HS-27A (cell line): ENCODE measurements at regions not wholly inside any gene's neighbourhood (a gene's known extent, or its start where the extent isn't known, plus 50 kb on each side); places are given as distances from the start of the nearest gene placed in this dataset.

ENCODE experiments used
- DNase-seq: peaks from one replicate; pipeline ENCODE4 v3.0.0-alpha.2; 2012; ENCODE audit warnings: low read depth, missing footprints

DNA sequence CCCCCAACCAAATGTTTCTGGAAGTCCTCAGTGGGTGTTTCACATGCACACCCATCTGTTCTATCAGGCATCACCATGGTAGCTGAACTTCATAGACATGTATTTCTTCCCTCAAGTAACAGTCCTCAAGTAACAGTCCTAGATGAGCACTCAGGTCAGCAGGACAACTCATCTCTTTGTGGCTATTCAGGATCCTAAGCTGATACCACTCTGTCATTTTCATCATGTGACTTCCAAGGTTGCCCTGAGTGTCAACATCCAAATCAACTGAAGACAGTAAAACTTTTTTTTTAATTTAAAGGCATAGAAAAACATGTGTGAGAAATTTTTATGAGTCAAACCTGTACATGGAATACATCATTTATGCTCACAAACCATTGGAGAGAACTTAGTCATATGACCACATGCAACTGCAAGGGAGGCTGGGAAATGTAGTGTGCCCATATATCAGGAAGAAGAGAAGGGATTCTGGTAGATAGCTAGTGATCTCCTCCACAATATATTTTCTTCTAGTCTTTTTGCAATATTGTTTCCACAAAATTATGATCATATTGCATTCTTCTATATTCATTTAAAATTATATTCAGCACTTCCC, 64.2 kb upstream of the FST start:
- no peak for DNase-seq

DNA sequence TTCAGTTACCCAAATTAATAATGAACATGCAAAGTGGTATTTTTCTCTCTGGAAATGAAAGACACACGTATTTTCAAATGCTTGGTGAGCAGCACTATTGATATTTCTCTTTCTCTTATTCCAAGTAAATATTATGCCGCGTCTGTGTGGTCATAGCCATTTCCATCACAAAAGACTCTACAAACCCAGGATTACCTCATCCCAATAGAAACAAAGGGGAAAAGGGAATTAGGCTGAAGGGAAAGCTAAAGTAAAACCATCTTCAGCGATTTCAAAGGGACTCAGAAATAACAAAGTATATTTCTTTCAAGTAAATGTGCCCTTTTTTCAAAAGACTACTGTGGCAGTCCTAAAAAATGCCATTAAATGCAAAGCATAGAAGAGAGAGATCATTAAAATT, 62.0 kb upstream of the FST start:
- DNase-seq = no peak

GRCh38 chr5:53418826-53419658, 61.4 kb upstream of the FST start:
- DNase-seq = no peak

DNA sequence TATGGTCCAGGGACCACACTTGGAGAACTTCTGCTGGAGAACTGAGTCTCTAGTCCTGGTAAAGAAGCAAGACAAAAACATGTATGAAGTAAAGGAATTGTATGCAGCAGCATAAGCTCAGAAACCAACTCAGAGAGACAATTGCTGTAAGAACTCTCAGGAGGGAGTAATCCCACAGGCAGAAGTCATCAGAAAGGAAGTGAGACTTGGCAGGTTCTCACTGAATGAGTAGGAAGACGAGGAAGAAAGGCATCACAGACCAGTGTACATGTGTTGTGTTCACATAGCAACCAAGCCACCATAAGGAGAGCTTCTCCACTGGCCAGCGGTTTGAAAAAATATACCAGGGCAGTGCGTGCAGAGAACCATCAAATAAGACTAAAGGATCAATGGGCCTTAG, 57.9 kb upstream of the FST start:
- DNase-seq = no peak

DNA sequence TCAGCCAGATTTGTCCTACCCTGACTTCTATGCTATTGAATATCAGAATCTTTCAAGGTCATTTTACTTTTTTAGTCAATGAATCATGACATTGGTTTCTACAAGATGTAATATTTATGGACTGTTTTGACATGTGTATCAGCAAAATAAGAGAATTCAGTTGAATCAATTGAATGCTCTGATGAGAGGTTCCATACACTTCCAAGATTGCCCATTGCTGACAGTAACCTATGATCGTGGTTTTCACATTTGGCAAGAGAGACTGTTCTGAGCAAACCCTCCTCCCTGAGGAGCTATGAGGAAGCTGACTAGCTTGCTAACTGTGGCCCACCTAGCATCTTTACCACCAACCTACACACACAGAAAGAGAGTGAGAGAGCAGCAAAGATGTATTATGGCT, 56.7 kb upstream of the FST start:
- no peak for DNase-seq

DNA sequence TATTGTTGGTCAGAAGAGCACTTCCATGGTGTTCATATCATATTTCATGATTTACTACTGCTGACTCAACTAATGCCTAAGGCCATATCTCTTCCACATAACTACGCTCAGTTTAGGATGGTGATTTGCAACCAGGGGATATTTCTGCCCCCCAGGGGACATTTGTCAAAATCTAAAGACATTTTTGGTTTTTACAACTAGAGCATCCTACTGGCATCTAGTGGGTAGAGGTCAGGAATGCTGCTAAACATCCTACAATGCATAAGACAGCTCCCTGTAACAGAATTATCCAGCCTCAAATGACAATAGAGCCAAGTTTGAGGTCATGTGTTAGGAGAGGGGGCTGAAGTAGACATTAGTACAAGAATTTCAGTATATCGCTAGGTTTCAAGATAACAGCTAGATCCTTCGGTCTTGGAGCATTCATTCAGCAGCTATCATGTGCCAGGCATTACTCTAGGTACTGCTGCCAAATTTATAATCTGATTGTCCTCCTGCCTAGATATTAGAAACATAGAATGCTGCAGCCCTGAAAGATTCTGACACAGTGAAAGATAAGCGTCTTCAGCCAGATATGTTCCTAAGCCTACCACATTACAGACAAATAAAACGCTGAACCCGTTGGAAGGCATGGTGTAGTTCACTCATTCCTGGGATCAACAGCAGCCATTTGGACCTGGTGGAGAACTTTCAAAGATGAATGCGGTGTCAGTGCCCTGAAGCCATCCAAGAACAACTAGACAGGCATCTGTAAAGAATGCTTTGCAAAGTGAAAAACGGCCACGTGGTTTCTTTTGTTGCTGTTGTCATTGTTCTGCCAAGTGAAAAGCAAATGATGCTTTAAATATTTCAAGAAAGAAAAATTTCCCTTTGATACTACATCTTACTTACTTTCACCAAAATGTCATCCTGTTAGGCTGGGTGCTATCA, 55.5 kb upstream of the FST start:
- no peak for DNase-seq

DNA sequence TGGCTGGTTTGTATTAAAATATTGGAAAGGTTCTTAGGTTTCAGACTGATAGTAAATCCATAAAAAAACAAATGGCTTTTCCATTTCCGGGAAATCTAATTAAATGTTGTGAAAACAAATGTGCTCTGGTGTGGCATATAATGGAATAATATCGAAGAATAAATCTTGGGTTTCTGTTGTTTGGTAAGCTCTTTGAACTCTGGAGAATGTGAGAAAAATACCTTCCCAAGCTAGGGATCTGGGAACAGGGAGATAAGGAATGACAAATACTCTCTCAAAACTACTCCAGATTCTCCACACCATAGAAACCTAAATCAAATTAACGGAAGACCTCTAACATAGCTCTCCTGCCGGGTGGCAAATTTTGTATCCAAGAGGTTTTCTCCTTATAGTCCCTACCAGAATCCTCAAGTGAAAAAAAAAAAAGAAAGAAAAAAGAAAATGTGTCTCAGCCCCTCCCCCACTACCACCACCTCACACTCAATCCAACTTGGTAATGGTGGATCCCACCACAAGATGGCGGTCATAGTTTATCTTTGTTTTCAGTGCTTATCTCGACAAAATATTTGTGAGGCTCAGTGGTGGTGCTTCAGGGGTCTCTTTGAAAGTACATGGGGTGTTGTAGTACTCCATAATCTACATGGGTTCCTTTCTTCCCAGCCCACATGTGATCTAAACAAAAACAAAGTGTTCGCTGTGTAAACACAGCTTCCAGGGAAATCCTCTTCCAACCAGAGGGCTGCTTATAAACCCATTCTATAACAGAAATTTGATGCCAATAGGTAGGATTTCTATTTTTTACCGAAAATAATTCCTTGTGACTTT, 54.5 kb upstream of the FST start:
- DNase-seq = no peak

DNA sequence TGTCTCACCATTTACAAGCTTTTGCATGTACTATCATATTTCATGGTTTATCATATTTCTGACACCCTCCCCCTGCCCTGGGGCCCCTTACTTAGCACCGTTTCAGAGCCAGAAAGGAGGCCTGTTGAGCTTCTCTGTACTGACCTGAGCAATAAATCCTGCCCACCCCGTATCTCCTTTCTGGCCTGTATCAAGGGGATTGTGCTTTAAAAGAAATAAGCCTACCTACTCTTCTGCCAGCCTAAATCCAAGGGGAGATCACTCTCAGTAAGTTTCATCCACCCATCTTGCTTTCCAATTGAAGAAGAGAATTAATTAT, 54.0 kb upstream of the FST start:
- DNase-seq = no peak

DNA sequence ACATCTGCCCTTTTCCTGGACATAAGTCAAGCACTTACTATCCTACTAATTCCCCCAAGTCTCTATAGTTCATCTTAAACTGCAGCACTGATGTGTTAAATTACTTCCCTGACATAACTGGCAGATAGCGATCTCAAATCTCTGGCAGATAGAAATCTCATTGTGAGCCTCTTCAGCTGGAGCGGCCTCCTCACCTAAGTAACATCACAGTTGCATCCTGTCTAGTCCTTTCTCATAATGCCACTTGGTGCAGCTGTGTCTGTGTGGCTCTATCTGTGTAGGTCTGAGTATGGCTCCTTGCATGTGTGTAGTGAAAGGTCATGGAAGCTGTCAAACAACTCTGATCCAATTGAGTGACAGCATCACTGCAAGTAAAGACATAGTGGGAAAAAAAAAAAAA, 53.6 kb upstream of the FST start:
- no peak for DNase-seq

GRCh38 chr5:53427965-53428364, 52.5 kb upstream of the FST start:
- DNase-seq = no peak

DNA sequence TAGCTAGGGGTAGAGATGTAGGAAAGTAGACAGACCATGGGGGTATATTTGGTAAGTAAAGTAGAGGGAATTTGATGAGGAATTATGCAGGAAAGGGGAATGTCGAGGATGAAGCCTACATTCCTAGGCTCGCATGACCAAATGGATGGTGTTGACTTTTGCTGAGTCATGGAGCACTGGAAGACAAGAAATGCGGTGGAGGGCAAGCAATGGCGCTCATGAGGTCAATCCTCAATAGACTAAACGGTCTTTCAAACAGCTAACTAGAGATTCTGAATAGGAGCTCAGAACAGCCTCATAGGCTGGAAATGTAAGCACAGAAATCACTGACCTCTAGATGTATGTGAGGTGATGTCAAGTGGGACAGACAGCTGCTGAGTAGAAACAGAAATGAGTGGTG, 50.7 kb upstream of the FST start:
- DNase-seq = no peak

DNA sequence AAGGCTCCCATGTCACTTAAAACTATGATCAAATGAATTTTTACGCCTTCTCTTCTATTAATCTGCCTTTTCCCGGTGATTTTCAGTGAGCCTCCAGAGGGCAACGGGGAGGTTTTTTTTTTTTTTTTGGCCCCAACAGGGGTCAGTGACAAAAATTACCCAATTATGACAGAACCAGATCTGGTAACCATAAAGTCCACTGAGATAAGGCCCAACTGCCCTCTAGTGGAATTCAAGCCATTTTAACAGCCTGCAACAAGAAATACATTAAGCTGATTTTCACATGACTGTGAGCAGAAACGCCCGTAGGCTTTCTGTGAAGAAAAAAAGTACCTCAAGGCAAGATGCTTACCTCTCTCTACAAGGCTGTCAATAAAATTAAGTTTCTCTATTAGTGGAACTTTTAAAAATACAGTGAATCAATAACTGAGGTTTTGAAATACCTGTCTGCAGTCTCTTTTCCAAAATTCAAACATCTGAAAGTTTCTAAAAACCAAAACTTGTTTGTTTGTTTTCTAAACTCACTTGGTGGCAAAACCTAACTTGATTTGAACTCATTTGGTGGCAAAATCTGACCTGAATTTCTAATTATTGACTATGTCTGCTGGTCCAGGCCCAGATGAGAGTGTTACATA, 49.7 kb upstream of the FST start:
- no peak for DNase-seq
